ACHN (cell line): ENCODE measurements at regions not wholly inside any gene's neighbourhood (a gene's known extent, or its start where the extent isn't known, plus 50 kb on each side); places are given as distances from the start of the nearest gene placed in this dataset.

ENCODE experiments used
- DNase-seq: peaks from one replicate; pipeline ENCODE4 v3.0.0-alpha.2; 2015
- in situ Hi-C: cut with HindIII; loops from 2 replicates; pipeline ENCODE4 v1.10.0; 2017; ENCODE audit warnings: low sequenced_read_pairs, low pct_ligation_motif_present, low pct_unique_long_range_greater_than_20kb

DNA sequence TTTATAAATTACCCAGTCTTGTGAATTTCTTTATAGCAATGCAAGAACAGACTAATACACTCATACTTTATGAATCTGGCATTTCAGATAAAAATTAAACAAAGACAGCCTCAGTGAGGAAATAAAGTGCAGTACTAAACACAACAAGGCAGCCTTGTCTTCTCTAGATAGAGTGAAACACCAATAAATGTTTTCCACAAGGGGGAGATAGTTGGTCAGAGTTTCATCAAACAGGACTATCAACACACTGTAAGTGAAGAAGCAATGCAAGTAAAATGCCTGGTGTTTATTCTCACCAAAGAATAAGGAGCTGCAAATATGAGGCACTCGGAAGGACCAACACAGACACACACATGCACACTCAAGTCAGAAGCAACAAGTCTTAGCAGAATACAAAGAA, 62.8 kb downstream of the FAM9B start:
- peak; percentile 64 for DNase-seq
- in situ Hi-C loops: no loop called here

- DNase-seq: no peak
- in situ Hi-C loops: no loop called here
These were observed 64.5 kb downstream of the FAM9B start for GRCh38 chrX:8969378-8969777.

DNA sequence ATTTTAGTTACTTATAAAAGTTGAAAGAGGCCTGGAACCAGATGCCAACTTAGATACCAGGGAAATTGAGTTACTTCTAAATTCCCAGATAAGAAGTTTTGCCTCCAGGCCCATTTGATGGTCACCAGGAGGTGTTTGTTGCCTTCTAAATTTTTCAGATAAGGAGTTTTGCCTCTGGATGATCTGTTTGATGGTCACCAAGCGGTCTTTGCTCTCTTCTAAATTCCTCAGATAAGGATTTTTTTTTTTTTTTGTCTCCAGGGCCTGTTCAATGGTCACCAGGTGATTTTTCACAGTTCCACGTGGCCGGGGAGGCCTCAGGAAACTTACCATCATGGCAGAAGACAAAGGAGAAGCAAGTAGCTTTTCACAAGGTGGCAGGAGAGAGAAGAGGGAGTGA, 66.5 kb downstream of the FAM9B start:
- in situ Hi-C loops: no loop called here
- DNase-seq: no peak

DNA sequence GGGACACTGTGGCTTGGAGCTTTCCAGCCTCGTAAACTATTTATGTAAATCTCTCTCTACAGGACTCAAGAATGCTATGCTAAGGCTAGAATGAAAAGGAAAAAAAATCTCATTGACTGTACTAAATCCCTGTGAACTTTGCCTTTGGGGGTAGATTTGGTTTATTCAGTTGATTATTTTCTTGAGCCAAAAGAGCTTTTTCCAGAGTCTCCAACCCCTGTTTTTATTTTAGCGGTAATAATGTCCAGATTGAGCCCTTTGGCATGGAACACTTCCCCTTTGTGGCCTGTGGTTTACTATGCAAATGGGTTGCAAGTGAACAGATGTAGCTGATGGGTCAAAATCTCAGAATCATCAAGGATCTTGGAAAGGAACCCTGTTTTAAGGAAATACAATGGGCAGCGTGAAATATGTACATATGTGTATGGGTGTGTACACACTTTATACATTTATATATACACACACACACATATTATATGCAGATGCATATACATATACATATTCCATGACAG, 72.9 kb downstream of the FAM9B start:
- in situ Hi-C loops: no loop called here
- DNase-seq: no peak

GRCh38 chrX:8955511-8955910, 78.4 kb downstream of the FAM9B start:
- in situ Hi-C loops: no loop called here
- no peak for DNase-seq

DNA sequence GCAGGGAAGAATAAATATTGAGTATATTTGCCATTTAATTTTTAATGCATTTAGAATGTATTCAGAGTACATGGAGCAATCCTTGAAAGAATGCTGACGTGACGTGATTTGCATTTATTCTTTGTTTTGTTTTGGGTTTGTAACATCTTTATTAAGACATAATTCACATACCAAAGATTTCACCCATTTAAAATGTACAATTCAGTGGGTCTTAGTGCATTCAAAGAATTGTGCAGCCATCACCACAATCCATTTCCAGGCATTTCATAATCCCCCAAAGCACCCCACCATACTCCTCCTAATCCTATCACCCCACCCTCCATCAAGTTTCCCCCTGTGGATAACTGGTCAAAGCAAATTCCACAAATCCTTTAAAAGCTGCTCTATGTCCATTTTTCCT, 87.4 kb downstream of the FAM9B start:
- in situ Hi-C loops: no loop called here
- no peak for DNase-seq

DNA sequence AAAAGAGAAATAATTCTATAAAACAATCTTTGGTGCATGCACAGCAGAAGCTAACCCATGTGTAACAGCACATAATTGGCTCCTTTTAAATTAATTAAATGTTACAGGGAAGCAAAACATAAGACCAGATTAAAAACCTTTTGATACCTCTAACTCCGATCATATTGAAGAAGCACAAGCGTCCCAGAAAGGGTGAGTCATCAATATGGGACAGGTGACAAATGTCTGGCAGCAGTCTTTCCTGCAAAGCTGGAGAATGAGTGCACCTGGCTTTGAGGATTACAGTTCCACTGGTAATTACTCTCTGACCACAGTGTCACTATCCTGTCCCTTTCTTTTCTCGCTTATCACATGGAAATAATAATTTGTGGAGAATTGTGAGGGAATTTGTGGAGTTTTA, 94.6 kb downstream of the FAM9B start:
- in situ Hi-C loops: no loop called here
- no peak for DNase-seq

DNA sequence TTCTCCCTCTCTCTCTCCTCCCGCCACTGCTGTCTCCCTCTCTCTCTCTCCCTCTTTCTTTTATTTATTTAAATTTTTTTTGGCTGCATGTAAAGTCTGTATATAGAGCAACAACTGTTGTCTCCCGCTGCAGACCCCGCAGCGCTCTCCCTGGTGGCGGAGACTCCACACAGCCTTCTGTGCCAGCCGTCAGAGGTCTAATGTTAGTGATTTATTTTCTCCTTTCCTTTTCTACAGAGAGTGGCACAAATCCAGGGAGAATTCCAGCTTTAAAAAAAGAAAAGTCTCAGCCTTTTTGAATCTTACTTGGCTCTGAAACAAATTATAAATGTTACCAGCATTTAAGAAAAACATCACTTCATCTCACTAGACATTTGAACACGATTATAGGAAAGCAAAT, 106.2 kb downstream of the FAM9B start:
- in situ Hi-C loops: no loop called here
- DNase-seq: no peak

DNA sequence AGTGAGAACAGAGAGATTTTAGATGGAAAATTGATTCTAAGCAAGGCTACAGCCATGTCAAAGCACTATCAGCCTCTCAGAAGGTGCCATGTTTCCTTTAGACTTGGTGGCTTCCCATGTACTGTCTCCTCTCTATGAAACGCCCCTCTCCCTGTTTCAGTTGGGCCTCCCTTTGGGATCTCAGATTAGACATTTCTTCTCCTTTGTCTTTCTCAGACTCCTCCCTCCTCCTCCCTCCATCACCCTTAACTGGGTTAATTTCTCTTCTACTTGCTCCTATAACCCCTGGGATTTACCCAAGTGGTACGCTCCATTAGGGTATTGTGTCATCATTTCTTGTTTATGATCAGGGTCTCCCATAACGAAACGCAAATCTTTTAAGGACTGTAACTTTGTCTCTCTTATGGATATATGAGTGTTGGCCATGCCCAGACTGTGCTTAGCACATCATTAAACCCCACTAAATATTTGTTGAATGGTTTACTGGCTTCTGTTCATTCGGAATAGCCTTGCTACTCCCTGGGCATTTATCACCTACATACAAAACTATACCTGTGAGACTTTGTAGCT, 106.8 kb downstream of the FAM9B start:
- no peak for DNase-seq

DNA sequence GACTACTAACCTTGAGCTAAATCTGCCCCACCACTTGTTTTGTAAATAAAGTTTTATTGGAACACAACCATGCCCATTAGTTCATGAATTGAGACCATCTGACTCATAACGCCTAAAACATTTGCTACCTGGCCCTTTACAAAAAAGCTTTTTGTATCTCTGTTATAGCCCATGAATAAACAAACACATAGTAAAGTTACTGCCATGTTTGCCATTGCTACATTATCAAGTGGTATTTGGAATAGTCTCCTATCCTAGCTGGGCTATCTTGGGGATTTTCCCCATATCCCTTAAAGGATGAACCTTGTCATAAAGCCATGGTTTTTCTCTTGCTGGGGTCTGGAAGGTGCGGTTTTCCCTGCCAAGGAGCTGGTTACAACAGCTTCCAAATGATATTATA, 112.3 kb downstream of the FAM9B start:
- in situ Hi-C loops: no loop called here

More for the DNA sequence above, 106.8 kb downstream of the FAM9B start:
- in situ Hi-C loops: no loop called here

GRCh38 chrX:8919801-8920200, 114.1 kb downstream of the FAM9B start:
- in situ Hi-C loops: no loop called here
- DNase-seq: no peak

More for the DNA sequence above, 112.3 kb downstream of the FAM9B start:
- DNase-seq: no peak

GRCh38 chrX:8916697-8917096, 115.5 kb upstream of the FAM9A start:
- no peak for DNase-seq
- in situ Hi-C loops: no loop called here

DNA sequence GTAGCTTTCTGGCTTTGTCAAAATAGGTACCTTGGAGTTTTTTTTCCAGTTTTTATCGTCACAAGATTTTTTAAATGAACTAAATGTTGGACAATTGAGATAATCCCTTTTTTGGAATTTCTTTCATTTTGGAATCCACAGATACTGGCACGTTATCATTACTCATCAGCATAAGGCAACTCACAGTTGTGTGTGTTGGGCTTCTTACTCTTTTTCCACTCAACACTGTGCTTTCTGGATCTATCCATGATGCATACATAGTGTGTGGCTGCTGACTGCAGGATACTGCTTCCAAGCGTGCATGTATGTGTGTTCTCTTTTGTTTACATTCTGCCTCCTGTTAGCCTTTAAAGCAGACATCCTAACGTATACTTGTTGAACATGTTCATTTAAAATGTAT, 113.5 kb upstream of the FAM9A start:
- in situ Hi-C loops: no loop called here
- DNase-seq: no peak

DNA sequence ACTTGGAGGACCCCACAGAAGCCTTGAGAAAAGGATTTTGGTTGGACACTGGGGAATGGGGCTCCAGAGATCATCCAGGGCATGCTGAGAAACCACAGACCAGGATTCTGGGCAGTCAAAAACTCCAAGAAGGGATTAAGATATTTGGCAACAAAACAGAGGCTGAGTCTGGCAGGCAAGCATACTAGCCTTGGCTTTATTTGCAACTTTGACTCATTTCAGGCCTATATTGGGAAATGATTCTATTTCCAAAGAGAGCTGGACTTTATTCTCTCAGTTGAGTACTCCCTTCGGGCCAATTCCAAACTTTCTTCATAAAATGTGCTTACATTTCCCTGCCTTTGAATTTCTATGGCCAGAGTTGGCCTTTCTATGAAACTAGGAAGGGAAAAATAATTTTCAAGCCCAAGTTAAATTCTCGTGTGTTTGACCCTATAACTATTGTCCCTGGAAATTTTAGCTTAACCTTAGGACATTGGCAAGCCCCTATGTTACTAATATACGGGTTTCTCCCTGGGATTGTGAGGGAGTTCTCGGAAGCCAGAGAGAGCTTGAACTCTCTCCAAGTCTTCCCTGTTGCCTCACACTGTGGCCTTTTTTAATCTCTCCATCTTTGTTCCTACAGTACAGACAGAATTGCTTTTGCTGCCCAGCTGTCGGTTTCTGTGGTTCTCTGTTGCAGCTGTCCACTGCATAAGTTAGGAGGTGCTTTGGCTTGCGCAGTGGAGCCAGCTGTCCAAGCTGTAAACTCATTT, 112.6 kb upstream of the FAM9A start:
- no peak for DNase-seq
- in situ Hi-C loops: no loop called here

GRCh38 chrX:8907688-8908087, 106.5 kb upstream of the FAM9A start:
- in situ Hi-C loops: no loop called here
- no peak for DNase-seq

- in situ Hi-C loops: no loop called here
- no peak for DNase-seq
These were observed 105.2 kb upstream of the FAM9A start for GRCh38 chrX:8906299-8906938.

DNA sequence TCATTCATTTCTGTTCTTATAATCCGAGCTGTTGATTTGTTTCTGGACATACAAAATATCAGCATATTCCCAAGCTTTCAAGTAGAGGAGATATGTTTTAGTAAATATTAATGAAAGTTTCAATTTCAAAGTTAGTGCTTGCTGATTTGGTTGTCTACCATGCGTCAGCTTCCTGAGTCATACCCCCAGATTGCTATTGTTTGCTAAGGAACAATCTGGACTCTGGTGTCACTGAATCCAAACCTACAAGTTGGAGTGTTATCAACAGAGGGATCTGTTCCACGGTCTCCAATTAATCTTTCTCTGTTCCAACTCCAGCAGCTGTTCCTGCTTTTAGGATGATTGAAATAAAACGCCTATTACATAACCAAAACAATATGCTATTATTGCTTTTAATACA, 96.1 kb upstream of the FAM9A start:
- no peak for DNase-seq
- in situ Hi-C loops: no loop called here

GRCh38 chrX:8890794-8891193, 89.6 kb upstream of the FAM9A start:
- no peak for DNase-seq
- in situ Hi-C loops: no loop called here

- no peak for DNase-seq
- in situ Hi-C loops: no loop called here
These were observed 85.8 kb upstream of the FAM9A start for GRCh38 chrX:8887004-8887403.

DNA sequence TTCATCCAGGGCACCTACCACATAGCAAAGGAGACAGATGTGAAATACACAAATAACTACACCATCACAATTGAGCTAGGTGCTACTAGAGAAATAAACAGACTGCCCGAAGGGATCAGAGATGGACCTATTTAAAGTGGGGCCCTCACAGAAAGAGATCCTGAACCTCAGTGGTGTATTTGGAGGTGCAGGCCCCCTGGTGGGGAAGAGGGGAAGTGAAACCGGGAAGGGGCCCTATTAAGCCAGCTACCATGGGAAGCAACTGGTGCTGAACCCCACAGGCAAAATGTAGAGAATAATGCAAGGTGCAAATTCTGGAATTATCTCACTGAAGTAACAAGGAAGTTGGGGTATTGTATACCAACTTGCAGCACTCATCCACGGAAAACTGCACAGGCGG, 78.6 kb upstream of the FAM9A start:
- DNase-seq: peak; percentile 7
- in situ Hi-C loops: no loop called here
